ENCODE measurements at regions not wholly inside any gene's neighbourhood (a gene's known extent, or its start where the extent isn't known, plus 50 kb on each side); places are given as distances from the start of the nearest gene placed in this dataset.
"Not testable (repeated sequence)": the region's sequence is repeated elsewhere in the genome, so short reads cannot be mapped to it uniquely, and the experiment has no call there.

GRCh38 chr7:48841739-48842138, 82.6 kb upstream of the CDC14C start:
- peaks cover 6% of the 10 kb centered on the region for H3K9me3 Mint-ChIP-seq
- DNase-seq (ENCODE audit: low spot score): no peak

DNA sequence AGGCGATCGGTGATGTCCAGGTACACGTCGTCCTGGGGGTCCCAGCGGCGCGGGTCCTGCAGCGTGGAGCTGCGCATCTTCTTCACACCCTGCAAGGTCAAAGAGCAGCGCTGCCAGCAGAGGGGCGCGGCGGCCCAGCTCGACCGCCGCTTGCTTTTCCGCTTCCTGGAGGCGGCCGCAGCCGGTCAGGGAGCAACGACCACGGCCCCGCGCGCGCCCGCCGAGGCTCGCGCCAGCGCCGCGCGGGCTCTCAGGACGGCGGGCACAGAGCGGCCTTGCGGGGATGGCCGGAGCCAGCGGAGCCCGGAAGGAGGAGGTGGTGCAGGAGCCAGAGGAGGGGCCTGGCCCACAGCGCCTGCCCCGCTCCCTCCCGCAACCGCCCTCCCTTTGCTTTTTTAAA, 76.4 kb upstream of the CDC14C start:
- H3K9me3 Mint-ChIP-seq: peaks cover 6% of the 10 kb centered on the region
- intact Hi-C loops (cut with micrococcal nuclease): no loop called here
- no peaks in the 10 kb centered on the region for H3K27me3 Mint-ChIP-seq (ENCODE audit: low read depth)
- DNase-seq (ENCODE audit: low spot score): no peak
- H3K4me1 Mint-ChIP-seq (ENCODE audit: low read depth): no peaks in the 10 kb centered on the region
- no peak overlapping the region for H3K27ac Mint-ChIP-seq
- H3K36me3 Mint-ChIP-seq (ENCODE audit: low read depth): no peaks in the 10 kb centered on the region
- no peak overlapping the region for H3K4me3 Mint-ChIP-seq (ENCODE audit: low read depth)

More at GRCh38 chr7:48841739-48842138, 82.6 kb upstream of the CDC14C start:
- intact Hi-C loops (cut with micrococcal nuclease): no loop called here
- Mint-ChIP-seq H3K27me3 (ENCODE audit: low read depth) (no peaks in the 10 kb centered on the region), H3K4me1 (ENCODE audit: low read depth) (no peaks in the 10 kb centered on the region), H3K4me3 (ENCODE audit: low read depth) (no peak overlapping the region), H3K36me3 (ENCODE audit: low read depth) (no peaks in the 10 kb centered on the region), H3K27ac (no peak overlapping the region)

DNA sequence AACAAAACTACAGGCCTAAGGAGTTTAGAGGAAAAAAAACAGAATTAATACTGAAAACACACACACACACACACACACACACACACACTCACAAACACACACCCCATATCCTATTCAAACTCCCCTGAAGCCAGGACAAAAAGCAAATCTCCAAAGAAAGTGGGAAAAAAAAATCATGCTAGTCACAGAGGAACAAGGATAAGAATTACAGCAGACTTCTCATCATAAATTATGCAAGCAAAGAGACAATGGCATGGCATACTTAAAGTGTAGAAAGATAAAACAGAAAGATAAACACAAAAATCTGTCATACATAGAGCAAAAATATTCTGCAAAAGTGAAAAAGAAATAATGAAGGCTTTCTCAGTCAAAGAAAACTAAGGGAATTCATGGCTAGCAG, 63.9 kb upstream of the CDC14C start:
- H3K4me3 Mint-ChIP-seq (ENCODE audit: low read depth); H3K4me1 Mint-ChIP-seq (ENCODE audit: low read depth); H3K36me3 Mint-ChIP-seq (ENCODE audit: low read depth); H3K27me3 Mint-ChIP-seq (ENCODE audit: low read depth); intact Hi-C loops (cut with micrococcal nuclease); H3K27ac Mint-ChIP-seq; DNase-seq (ENCODE audit: low spot score): not testable (repeated sequence)
- peaks cover 19% of the 10 kb centered on the region for H3K9me3 Mint-ChIP-seq

DNA sequence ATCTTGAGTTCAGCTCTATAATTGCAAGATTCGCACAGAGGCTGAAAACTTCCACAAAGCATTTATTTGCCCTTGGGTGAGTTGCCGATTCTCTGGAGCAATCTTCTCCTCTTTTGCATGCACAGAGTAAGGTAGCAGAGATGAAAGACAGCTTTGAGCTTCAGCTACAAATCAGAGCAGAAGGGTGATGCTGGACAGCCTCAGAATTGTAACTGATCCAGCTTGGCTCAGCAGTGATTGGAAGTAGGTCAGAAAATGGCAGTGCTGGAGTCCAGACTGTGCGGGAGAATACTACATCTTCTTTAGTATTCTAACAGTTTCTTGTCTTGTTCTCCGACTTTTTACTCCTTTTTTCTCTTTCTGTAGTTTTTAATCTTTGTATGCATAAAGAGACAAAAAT, 55.4 kb upstream of the CDC14C start:
- no peaks in the 10 kb centered on the region for H3K4me1 Mint-ChIP-seq (ENCODE audit: low read depth)

GRCh38 chr7:48872548-48872947, 51.8 kb upstream of the CDC14C start:
- DNase-seq (ENCODE audit: low spot score): no peak
- intact Hi-C loops (cut with micrococcal nuclease): loop anchor here (10.0 kb wide), 1 partner anchor 578 kb away; no protein-coding TSS in a partner anchor
- Mint-ChIP-seq H3K27me3 (ENCODE audit: low read depth) (no peaks in the 10 kb centered on the region), H3K27ac (no peak overlapping the region), H3K9me3 (no peaks in the 10 kb centered on the region), H3K4me3 (ENCODE audit: low read depth) (no peak overlapping the region), H3K36me3 (ENCODE audit: low read depth) (no peaks in the 10 kb centered on the region), H3K4me1 (ENCODE audit: low read depth) (no peaks in the 10 kb centered on the region)

More for the DNA sequence above, 55.4 kb upstream of the CDC14C start:
- no peaks in the 10 kb centered on the region for H3K36me3 Mint-ChIP-seq (ENCODE audit: low read depth)
- DNase-seq (ENCODE audit: low spot score): no peak
- H3K27ac Mint-ChIP-seq: no peak overlapping the region
- intact Hi-C loops (cut with micrococcal nuclease): no loop called here
- no peaks in the 10 kb centered on the region for H3K9me3 Mint-ChIP-seq
- H3K4me3 Mint-ChIP-seq (ENCODE audit: low read depth): no peak overlapping the region
- no peaks in the 10 kb centered on the region for H3K27me3 Mint-ChIP-seq (ENCODE audit: low read depth)
